Psoas muscle (tissue), 7 donors: ENCODE measurements at regions not wholly inside any gene's neighbourhood (a gene's known extent, or its start where the extent isn't known, plus 50 kb on each side); places are given as distances from the start of the nearest gene placed in this dataset.

Experiments
- ATAC-seq, 4 donors: fragments of 200-7000 bp; cut with Tn5 transposase; one replicate each; pipeline ENCODE4 v1.9.1; 2020; ENCODE audit warnings: moderate library complexity in 3 of 4, mild to moderate bottlenecking in 2 of 4
- DNase-seq, 2 donors: peaks; one replicate each; pipeline ENCODE4 v3.0.0-alpha.2; 2020
- H3K27ac ChIP-seq: fragments of 200-600 bp; one replicate; pipeline ENCODE4 v1.8.0; 2022
- H3K27me3 ChIP-seq, 3 donors: fragments of 200-600 bp in 1 of 3; one replicate each; pipeline versions ENCODE4 v1.6.1 to v1.8.0; 2013 to 2022; ENCODE audit warnings: low read length in 2 of 3, mild to moderate bottlenecking in 2 of 3, moderate library complexity in 1 of 3; ENCODE audit not compliant: insufficient read depth in 3 of 3
- H3K36me3 ChIP-seq, 2 donors: fragments of 200-600 bp in 1 of 2; one replicate each; pipeline versions ENCODE4 v1.6.1 to v1.8.0; 2013 to 2022; ENCODE audit warnings: low read depth in 1 of 2, mild to moderate bottlenecking in 1 of 2, moderate library complexity in 1 of 2; ENCODE audit not compliant: insufficient read depth in 1 of 2
- H3K4me1 ChIP-seq: fragments of 200-600 bp; one replicate; pipeline ENCODE4 v1.8.0; 2022
- H3K4me3 ChIP-seq: fragments of 200-600 bp; one replicate; pipeline ENCODE4 v1.8.0; 2022; ENCODE audit warnings: mild to moderate bottlenecking
- H3K9me3 ChIP-seq: fragments of 200-600 bp; one replicate; pipeline ENCODE4 v1.8.0; 2022
- CTCF ChIP-seq: fragments of 200-600 bp; IDR thresholded peaks from one replicate; pipeline ENCODE4 v1.8.0; 2022; ENCODE audit warnings: antibody characterized with exemption
- WGBS, 3 donors: extraction: QIAGEN DNeasy Blood & Tissue Kit; methylation state at CpG; one replicate each; pipeline versions ENCODE4 v1.1.6 to v1.1.7; 2013; 5-methylcytosine and 5-hydroxymethylcytosine counted together
- intact Hi-C, 2 donors: fragments of 100-400 bp; cut with DNase I; formaldehyde crosslinking; loops; one replicate each; pipeline versions ENCODE4 v1.11.0 to v1.14.2; 2022
- donor health status: healthy with polysubstance abuse.
- donor health status: DM: no; HTN: no; CAD: no; lungs with moderate emphysema.
- donor health status: Bipolar disorder and iron deficiency.
- donor health status: healthy.
- donor health status: DM: yes; HTN: yes; CAD: no.
- donor health status: DM: no; HTN: no; CAD: no.
- donor health status: DM: yes; HTN: yes; CAD: no.

GRCh38 chr13:31421756-31422155 is 222.0 kb downstream of the B3GLCT start:
- DNase-seq (no peak), ATAC-seq (no peak)
- intact Hi-C loops, result loop anchor here in 1 of 2 donors (10.0 kb wide), 1 partner anchor 247 kb away; no protein-coding TSS in a partner anchor
- Histone ChIP-seq H3K9me3 (no peaks in the 10 kb centered on the region), H3K27ac (no peak overlapping the region), H3K4me3 (no peak overlapping the region), H3K36me3 (no peaks in the 10 kb centered on the region), H3K27me3 (peaks cover 0 to 3% (median 0%) of the 10 kb centered on the region in 3 donors), H3K4me1 (no peaks in the 10 kb centered on the region)
- no peak for TF ChIP-seq CTCF
- WGBS, 3 donors, result 70 to 86% (median 82%) methylated on average over 1 of the region's 1 CpG

GRCh38 chr13:31424130-31424729 is 224.5 kb downstream of the B3GLCT start:
- intact Hi-C loops, result loop anchor here in 1 of 2 donors (1.0 to 10.0 kb wide), 2 partner anchors 188 to 249 kb away; no protein-coding TSS in a partner anchor
- WGBS, 3 donors, result 2 to 11% (median 4%) methylated on average over 6 of the region's 6 CpGs
- ATAC-seq, result peak; percentile 94 to 97 (median 95)

GRCh38 chr13:31426395-31426794 is 226.6 kb downstream of the B3GLCT start:
- Histone ChIP-seq H3K4me3 (no peak overlapping the region), H3K4me1 (no peaks in the 10 kb centered on the region), H3K9me3 (no peaks in the 10 kb centered on the region), H3K27ac (no peak overlapping the region), H3K36me3 (no peaks in the 10 kb centered on the region), H3K27me3 (peaks cover 0 to 3% (median 0%) of the 10 kb centered on the region in 3 donors)
- intact Hi-C loops, result loop anchor here (2.0 to 10.0 kb wide), 2 partner anchors 192 to 252 kb away; no protein-coding TSS in a partner anchor
- ATAC-seq, result no peak
- TF ChIP-seq CTCF, result no peak
- DNase-seq, result no peak

More at GRCh38 chr13:31424130-31424729, 224.5 kb downstream of the B3GLCT start:
- Histone ChIP-seq H3K4me1 (no peaks in the 10 kb centered on the region), H3K27ac (no peak overlapping the region), H3K4me3 (no peak overlapping the region), H3K27me3 (peaks cover 0 to 3% (median 0%) of the 10 kb centered on the region in 3 donors), H3K36me3 (no peaks in the 10 kb centered on the region), H3K9me3 (no peaks in the 10 kb centered on the region)
- peak; percentile 71 to 85 for DNase-seq
- TF ChIP-seq CTCF, result peak; percentile 91

GRCh38 chr13:31427151-31428100 is 227.7 kb downstream of the B3GLCT start:
- no peak for ATAC-seq
- TF ChIP-seq CTCF, result no peak
- intact Hi-C loops, result loop anchor here (2.0 to 10.0 kb wide), 2 partner anchors 193 to 253 kb away; no protein-coding TSS in a partner anchor
- Histone ChIP-seq H3K4me1 (no peaks in the 10 kb centered on the region), H3K4me3 (no peak overlapping the region), H3K27me3 (no peaks in the 10 kb centered on the region), H3K36me3 (no peaks in the 10 kb centered on the region), H3K27ac (no peak overlapping the region), H3K9me3 (no peaks in the 10 kb centered on the region)
- DNase-seq, result no peak
- WGBS, 3 donors, result 39 to 46% (median 43%) methylated on average over 4 of the region's 4 CpGs
